GM21723 (cell line): ENCODE measurements at regions not wholly inside any gene's neighbourhood (a gene's known extent, or its start where the extent isn't known, plus 50 kb on each side); places are given as distances from the start of the nearest gene placed in this dataset.
"Not testable (repeated sequence)": the region's sequence is repeated elsewhere in the genome, so short reads cannot be mapped to it uniquely, and the experiment has no call there.

Experiments used
- ATAC-seq: cut with Tn5 transposase; IDR thresholded peaks from one replicate; pipeline ENCODE4 v1.9.1; 2021; ENCODE audit warnings: mild to moderate bottlenecking, moderate library complexity; ENCODE audit not compliant: unreplicated experiment

DNA sequence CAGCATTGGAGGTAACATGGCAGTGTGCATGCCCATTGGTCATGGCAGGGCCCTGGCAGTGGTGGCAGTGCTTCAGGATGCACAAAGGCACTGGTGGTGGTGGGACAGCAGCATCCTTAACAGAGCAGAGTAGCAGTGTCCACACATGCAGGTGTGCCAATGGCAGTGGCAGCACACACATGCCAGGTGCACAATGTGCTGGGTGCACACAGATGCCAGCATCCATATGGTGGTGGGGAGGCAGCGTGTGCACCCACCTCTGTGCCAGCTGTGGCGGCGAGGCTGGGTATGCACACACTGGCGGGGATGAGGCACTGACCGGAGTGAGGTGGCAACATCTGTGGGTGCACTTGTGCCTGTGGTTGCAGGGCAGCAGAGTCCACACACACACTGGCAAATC, 150.6 kb downstream of the SI start:
- ATAC-seq: no peak

DNA sequence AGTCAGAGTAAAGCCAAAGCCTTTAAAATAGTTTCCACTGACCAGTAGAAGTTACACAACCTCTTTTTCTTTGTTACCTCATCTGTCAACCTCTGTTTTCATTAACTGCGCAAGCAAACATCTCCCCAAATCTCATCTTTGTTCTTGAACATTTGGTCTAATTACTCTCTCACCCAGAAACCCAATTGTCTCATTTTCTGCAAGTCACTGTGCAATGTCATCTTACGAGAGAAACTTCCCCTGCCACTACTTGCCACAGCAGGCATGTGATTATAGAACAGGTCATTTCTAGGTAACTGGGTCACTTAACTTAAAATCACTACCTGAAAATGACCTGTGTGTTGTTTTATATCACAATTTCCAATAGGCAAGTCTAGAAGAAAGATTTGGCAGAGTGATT, 159.4 kb downstream of the SI start:
- ATAC-seq: no peak

DNA sequence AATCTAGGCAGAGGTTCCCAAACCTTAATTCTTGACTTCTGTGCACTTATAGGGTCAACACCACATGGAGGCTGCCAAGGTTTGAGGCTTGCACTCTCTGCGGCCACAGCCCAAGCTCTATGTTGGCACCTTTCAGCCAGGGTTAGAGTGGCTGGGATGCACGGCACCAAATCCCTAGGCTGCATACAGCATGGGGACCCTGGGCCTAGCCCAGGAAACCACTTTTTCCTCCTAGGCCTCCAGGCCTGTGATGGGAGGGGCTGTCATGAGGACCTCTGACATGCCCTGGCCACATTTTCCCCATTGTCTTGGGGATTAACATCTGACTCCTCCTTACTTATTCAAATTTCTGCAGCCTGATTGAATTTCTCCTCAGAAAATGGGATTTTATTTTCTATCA, 165.4 kb downstream of the SI start:
- no peak for ATAC-seq

DNA sequence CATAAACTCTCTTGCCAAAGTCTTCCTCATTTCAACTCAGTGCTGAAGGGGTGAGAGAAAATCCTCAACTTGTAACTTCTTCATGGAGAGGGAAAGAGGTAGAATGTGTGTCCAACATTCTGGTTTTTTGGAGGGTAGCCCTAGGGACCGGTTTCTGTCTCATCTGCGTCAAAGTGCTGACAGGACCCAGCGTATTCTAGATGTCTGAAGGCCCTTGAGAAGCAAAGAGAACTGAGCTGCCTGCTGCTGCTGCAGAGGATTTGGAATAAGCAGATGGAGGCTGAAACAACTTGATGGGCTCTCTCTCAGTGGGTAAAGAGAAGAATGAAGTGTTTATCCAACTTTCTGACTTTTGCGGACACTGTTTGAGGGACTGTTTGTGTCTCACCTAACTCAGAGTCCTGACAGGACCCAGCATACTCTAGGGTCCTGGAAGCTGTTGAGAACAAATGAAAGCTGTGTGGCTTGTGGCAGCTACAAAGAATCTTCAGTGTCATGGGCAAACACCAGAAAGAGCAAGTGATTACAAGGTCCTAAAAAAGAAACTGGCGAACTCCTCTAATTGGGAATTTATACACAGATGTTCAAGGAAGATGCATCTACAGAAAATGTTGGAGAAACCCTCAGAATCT, 174.4 kb downstream of the SI start:
- no peak for ATAC-seq

DNA sequence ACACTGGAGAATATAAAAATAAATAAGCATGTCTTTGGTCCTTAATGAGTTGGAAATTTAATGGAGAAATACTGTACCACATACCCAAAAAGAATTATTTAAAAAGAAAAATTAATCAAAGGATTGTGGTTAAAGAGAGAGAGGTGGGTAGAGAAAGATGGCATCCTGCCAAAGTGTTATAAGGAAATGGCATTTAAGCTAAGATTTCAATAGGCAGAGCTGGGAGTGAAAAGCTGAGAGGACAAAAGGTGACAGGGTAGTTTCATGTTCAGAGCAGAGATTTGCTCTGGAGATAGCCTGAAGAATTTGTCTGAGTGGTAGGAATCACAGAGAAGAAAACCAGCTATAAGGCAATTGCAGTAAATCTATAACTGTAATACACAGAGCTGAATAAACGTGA, 181.0 kb downstream of the SI start:
- no peak for ATAC-seq

DNA sequence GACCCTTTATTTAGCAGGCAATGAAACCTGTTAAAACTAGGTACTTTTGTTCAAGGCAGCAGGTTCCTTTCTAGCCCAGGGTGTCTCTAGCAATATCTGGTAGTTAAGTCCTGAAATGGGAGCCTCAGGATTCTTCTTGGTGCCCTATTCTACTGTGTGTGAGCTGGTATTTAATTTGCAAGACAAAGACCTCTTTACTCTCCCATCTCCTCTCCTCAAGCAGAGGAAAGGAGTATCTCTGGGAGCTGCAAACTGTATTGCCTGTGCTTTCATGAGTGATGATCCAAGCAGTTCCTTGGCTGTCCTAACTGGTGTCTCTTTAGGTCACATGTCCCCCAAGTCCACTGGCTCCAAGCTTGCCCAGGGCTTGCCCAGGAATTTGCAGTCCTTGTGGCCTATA, 188.2 kb downstream of the SI start:
- no peak for ATAC-seq

DNA sequence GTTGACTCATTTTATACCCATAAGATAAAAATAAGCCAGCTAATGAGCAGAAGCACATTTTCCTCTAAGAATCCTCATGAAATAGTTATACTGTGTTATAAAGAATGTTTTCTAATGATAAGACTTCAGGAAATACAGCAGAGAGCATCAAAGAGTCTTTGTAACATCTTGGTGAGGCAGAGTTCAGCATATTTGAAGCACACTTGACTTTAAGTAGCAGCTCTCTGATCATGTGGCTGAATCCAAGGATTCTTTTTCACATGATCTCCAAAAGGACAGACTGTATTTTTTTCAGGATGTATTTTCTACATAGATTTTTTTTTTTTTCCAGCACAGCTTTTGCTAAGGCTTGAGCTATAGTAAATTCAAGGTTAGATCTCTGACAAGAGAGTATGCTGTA, 195.1 kb downstream of the SI start:
- ATAC-seq: no peak

DNA sequence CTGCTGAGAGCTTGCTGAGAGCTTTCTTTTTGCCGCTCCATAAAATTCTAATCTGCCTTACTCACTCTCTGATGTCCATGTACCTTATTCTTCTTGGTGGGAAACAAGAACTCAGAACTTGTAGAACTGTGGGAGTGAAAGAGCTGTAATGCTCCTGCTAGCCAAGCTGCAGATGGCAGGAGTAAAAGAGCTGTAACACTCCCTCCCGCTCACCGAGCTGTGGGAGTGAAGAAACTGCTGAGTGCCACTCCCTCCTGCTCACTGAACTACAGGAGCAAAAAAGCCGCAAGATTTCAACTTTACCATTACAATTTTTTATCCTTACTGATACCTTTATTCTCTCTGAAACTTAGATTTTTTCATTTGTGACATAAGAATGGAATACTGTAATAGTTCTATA, 199.1 kb downstream of the SI start:
- ATAC-seq: no peak

DNA sequence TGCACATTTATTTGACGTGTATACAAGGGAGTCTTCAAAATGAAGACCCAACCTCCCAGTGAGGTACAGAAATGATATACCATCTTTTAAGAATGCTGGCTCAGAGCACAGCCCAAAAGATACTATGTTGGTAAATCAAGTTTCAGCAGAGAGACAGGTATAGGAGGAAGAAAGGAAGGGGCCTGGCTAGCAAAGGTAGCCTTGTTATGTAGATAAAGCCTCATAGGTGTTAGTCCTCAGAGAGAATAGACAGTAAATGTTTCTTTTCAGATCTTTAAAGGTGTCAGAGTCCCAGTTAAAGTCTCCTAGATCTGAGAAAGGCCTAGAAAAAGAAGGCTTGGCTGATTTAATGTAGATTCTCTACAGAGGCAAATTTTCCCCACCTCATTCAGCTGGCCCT, 213.8 kb downstream of the SI start:
- ATAC-seq: no peak

DNA sequence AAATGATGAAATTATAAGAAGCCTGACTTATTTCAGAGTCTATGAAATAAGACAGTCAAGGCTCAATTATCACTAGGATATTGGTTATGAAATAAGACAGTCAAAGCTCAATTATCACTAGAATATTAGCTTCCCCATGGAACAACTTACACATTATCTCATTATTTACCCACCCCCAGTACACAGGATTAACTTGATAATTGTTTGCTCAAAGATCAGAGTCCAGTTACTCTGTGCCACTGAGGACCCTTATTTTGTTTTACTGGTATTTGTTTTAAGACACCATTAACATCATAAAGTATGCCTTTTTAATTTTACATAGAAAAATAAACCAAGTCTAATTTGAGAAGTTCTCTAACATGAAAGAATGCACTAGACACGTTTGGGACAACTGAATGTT, 225.4 kb downstream of the SI start:
- no peak for ATAC-seq

DNA sequence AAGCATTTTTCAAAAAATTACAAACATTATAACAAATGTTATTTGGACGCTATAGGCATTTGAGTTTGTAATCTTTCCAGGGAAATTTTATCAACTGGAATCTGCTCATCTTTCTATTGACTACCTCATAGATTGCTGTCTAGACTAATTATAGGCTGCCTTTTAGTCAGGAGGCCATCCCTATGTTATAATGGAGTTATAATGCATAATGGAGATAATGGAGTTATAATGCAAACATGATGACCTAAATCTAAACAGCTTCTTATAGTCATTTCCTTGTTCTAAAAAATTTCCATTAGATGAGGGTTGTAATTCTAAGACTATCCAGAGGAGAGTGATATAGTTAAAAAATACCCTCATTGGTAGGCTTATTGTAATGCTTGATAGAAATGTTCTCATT, 226.4 kb downstream of the SI start:
- no peak for ATAC-seq

DNA sequence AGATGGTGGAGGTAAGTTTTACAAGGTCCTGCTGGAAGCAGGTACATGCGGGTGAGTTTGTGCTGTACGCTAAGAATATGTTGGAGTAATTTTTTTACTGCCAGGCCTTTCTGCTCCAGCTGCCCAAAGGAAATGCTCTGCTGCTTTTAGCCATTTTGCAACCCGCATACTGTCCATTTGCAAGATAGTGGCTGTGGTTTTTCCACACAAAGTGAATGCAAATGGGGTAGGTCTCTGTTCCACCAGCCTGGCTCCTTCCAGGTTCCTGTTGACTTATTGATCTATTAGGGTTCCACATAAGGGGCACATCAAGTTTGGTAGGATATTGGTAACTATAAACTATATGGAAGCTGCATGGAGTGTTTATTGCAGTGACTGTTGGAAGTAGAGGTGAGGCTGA, 227.1 kb downstream of the SI start:
- no peak for ATAC-seq

DNA sequence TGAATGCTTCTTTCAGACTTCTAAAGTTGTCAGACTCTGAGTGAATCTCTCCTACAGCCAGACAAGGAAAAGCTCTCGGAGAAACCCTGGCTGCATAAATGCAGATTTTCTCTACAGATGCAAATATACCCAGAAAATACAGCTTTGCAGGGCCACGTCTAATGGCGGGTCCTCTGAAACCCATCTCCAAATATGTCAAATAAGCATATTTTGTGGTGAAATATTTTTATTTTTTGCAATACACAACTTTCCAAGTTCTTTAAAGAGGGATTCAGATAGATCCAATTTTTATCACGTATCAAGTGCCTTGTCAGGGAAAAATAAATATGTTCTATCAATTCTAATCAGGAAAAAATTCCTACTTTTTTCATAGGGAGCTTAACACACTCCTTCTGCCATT, 229.4 kb downstream of the SI start:
- no peak for ATAC-seq

DNA sequence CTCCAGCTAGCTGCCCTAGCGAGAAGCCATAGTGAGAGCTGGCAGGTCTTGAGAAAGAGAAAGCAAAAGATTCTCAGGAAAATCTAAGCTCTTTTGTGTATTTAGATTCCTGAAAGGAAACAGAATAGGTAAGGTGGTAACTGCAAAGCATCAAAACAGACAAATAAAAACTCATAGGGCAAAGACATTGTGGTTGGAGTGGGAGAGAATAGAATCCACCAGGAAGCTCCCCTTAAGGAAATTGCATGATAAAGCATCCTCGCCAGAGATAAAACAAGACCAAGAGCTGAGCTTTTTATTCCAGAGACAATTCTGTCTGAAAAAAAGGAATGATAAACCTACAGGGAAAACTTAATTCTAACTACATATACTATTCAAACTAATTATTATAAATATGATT, 232.6 kb downstream of the SI start:
- no peak for ATAC-seq

DNA sequence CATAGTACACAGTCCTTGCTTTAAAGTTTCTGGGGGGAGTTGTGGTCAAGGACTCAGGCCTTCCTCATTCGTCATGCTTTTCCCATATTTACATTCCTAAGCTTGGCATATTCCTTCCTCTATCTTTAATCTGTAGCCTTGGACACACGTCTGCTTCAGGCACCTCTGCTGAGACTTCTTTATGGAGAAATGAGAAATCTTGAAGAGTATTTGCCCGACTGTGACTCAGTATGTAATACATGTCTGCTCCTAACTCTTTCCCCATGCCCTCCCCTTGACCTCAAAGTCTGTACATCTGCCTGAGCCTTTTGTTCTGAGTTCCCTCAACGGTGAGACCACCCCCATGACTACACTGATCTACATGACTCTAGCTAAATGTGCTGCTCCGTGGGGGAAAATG, 246.1 kb downstream of the SI start:
- no peak for ATAC-seq

DNA sequence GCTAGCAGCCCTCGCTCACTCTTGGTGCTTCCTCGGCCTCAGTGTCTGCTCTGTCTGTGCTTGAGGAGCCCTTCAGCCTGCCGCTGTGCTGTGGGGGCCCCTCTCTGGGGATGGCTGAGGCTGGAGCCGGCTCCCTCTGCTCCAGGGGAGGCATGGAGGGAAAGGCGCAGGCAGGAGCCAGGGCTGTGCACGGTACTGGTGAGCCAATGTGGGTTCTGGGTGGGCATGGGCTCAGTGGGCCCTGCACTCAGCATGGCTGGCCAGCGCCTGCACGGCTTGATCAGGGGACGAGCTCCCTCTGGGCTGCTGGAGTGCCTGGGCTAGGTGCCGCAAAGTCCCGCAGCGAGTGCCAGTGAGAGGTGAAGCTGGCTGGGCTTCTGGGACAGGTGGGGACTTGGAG, 260.0 kb downstream of the SI start:
- no peak for ATAC-seq

DNA sequence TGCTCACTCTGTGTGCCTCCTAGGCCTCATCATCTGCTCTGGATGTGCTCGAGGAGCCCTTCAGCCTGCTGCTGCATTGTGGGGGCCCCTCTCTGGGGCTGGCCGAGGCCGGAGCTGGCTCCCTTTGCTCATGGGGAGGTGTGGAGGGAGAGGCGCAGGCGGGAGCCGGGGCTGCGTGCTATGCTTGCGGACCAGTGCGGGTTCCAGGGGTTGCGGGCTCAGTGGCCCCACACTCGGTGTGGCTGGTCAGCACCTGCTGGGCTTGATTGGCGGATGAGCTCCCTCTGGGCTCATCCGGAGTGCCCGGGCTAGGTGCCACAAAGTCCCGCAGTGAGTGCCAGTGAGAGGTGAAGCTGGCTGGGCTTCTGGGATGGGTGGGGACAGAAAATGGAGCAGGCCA, 264.2 kb downstream of the SI start:
- no peak for ATAC-seq

DNA sequence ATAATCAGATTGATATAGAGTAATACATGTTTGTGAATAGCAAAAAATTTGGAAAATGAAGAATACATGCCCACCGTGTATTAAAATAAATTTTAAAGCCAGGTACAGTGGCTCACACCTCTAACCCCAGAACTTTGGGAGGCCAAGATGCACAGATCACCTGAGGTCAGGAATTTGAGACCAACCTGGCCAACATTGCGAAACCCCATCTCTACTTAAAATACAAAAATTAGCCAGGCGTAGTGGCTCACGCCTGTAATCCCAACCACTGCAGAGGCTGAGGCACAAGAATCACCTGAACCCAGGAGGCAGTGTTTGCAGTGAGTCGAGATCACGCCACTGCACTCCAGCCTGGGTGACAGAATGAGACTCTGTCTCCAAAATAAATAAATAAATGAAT, 266.3 kb downstream of the SI start:
- ATAC-seq: no peak

DNA sequence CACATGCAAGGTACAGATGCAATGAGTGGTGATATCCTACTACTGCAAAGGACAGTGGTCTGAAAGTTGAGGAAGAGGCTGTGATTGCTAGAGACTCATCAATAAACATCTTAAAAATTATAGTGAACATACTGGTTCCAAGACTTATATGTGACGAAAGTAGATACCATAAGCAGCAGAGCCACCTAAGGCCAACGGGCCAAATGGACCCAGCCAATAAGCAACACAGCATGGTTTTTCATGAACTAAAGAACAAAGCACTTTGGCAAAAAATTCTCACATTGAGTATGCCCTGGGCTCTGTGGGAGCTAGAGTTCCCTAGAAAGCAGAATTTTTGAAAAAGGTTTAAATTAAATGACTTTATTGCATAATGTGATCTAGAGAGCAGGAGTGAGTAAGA, 272.1 kb downstream of the SI start:
- no peak for ATAC-seq

DNA sequence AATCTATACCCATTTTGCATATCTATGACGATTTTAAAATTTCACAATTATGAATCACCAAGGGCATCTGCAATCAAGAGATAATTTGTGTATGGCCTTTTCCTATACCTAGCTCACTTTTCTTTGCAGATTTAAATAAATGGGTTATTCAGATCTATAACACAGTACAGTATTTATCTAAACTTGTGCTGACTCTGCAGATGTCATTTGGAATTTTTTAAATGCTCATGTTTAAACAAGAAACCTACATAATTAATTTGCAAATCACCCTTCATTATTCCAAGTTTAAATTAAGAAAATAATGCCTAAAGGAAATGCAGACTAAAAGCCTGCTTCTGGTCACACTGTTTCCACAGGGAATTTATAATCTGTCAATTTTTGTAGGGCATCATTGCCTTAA, 284.2 kb downstream of the SI start:
- no peak for ATAC-seq

DNA sequence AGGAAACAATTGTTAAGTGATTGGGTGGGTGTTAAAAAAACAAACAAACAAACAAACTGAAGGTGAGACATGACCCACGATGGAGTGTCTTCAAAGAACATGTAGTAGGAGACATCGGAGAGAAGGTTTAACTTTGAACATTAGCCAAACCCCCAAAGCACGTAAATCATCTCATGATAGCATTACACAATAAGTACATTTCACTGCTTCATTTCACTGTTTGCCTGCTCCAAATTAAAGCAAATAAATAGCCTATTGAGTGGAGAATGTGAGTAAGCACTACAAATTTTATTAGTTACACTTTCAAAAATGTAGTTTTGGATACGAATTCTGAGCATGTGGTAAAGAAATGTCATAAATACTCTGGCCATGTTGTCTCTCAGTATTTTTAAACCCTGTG, 287.0 kb downstream of the SI start:
- no peak for ATAC-seq

DNA sequence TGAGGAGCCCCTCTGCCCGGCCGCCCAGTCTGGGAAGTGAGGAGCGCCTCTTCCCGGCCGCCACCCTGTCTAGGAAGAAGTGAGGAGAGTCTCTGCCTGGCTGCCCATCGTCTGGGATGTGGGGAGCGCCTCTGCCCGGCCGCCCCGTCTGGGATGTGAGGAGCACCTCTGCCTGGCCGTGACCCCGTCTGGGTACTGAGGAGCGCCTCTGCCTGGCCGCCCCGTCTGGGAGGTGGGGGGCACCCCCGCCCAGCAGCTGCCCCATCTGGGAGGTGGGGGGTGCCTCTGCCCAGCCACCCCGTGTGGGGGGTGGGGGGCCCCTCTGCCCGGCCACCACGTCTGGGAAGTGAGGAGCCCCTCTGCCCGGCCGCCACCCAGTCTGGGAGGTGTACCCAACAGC, 293.9 kb downstream of the SI start:
- not testable (repeated sequence) for ATAC-seq

DNA sequence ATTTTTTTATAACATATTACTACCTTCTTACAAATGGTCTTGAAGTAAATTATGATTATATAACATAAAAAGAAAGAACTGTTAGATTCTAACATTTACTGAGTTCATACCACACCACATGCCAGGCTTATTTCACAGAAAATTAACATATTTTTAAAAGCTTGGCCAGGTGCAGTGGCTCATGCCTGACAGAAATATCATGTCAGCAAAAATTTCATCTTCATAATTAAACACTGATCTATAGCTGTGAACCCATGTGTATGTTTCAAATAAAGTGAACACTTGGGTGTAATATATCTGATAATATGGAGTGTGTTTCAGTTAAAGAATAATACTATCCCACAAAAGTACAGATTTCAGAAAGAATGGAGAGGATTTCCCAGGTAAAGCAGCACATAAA, 296.5 kb downstream of the SI start:
- no peak for ATAC-seq

DNA sequence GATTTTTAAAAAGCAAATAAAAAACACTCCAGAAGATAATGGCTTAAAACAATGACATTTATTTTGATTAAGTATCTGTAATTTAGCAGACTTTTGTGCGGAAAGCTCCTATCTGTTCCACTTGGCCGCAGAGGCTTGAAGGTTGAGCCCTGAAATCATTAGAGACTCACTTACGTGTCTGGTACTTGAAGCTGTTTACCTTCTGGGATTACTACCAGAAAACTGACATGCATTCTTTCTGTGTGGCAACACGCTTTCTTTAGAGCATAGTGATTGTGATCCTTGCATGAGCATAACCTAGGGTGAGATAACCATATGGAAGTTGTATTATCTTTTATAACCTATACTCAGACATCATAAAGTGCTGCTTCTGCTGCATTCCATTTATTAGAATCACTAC, 298.5 kb downstream of the SI start:
- no peak for ATAC-seq
